ENCODE measurements at regions not wholly inside any gene's neighbourhood (a gene's known extent, or its start where the extent isn't known, plus 50 kb on each side); places are given as distances from the start of the nearest gene placed in this dataset.
"Not testable (repeated sequence)": the region's sequence is repeated elsewhere in the genome, so short reads cannot be mapped to it uniquely, and the experiment has no call there.

- no peaks in the 10 kb centered on the region for H4K20me1 ChIP-seq (ENCODE audit: insufficient read depth, low read length)
- no peaks in the 10 kb centered on the region for H3K79me2 ChIP-seq (ENCODE audit: insufficient read depth, low read length)
- peaks cover 14% of the 10 kb centered on the region for H3K4me1 Mint-ChIP-seq
- no peak overlapping the region for H3K27ac ChIP-seq (ENCODE audit: low read depth in 1 of 2, low read length in 2 of 2)
- no peaks in the 10 kb centered on the region for H3K36me3 ChIP-seq (replicated peaks in 1 of 2; ENCODE audit: control insufficient read depth in 1 of 2, insufficient read depth in 2 of 2, low read length in 2 of 2)
- H3K9me3 ChIP-seq (replicated peaks in 1 of 2; ENCODE audit: control insufficient read depth in 1 of 2, insufficient read depth in 1 of 2, low read length in 2 of 2) = no peaks in the 10 kb centered on the region
- 100% methylated on average over 1 of the region's 4 CpGs for WGBS (ENCODE audit: insufficient coverage)
- H3K4me1 ChIP-seq (ENCODE audit: control insufficient read depth in 1 of 2, insufficient read depth in 2 of 2, low read length in 2 of 2) = peaks cover 10% of the 10 kb centered on the region in 2 donors
- intact Hi-C loops (cut with micrococcal nuclease) = no loop called here
- no peak for DNase-seq
- H2AFZ ChIP-seq (ENCODE audit: insufficient read depth, low read depth, low read length, poor library complexity, severe bottlenecking) = no peak overlapping the region
- no peak overlapping the region for H3K4me2 ChIP-seq (replicated peaks; ENCODE audit: extremely low read depth, low read length, poor library complexity, severe bottlenecking)
- H3K27me3 Mint-ChIP-seq (ENCODE audit: low read depth in 3 of 3) = peaks cover 2 to 11% (median 5%) of the 10 kb centered on the region in 3 donors
- no peak overlapping the region for H3K4me3 ChIP-seq (replicated peaks in 1 of 3; ENCODE audit: low read depth in 2 of 3, low read length in 3 of 3)
- no peak for TF ChIP-seq CTCF (IDR thresholded peaks at IDR 0.05)
- H3K36me3 Mint-ChIP-seq = no peaks in the 10 kb centered on the region
- H3K27ac Mint-ChIP-seq = no peak overlapping the region
- no peaks in the 10 kb centered on the region for H3K27me3 ChIP-seq (ENCODE audit: control insufficient read depth in 2 of 2, insufficient read depth in 2 of 2, low read length in 2 of 2)
- H3K9me3 Mint-ChIP-seq = no peaks in the 10 kb centered on the region
- H3K4me3 Mint-ChIP-seq = no peak overlapping the region
- no peak overlapping the region for H3K9ac ChIP-seq (ENCODE audit: insufficient read depth, low read length, poor library complexity, severe bottlenecking)
Measured at GRCh38 chr4:138774940-138775339, 240.6 kb upstream of the NOCT start.

DNA sequence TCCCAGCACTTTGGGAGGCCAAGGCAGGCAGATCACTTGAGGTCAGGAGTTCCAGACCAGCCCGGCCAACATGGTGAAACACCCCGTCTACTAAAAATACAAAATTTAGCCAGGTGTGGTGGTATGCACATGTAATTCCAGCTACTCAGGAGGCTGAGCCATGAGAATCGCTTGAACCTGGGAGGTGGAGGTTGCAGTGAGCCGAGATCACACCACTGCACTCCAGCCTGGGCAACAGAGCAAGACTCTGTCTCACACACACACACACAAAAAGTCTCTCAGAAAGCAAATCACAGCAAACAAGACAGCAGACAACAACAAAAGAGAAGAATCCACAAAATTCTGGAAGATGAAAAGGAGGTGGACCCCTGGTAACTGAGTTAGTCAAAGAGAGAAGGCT is 241.5 kb upstream of the NOCT start:
- H3K4me1 ChIP-seq (ENCODE audit: control insufficient read depth in 1 of 2, insufficient read depth in 2 of 2, low read length in 2 of 2); H2AFZ ChIP-seq (ENCODE audit: insufficient read depth, low read depth, low read length, poor library complexity, severe bottlenecking); H3K27me3 Mint-ChIP-seq (ENCODE audit: low read depth in 3 of 3); H3K36me3 ChIP-seq (replicated peaks in 1 of 2; ENCODE audit: control insufficient read depth in 1 of 2, insufficient read depth in 2 of 2, low read length in 2 of 2); H3K9ac ChIP-seq (ENCODE audit: insufficient read depth, low read length, poor library complexity, severe bottlenecking); H3K9me3 Mint-ChIP-seq; H3K27ac Mint-ChIP-seq; intact Hi-C loops (cut with micrococcal nuclease); H3K79me2 ChIP-seq (ENCODE audit: insufficient read depth, low read length); H3K4me2 ChIP-seq (replicated peaks; ENCODE audit: extremely low read depth, low read length, poor library complexity, severe bottlenecking); DNase-seq; H4K20me1 ChIP-seq (ENCODE audit: insufficient read depth, low read length); H3K27ac ChIP-seq (ENCODE audit: low read depth in 1 of 2, low read length in 2 of 2); H3K27me3 ChIP-seq (ENCODE audit: control insufficient read depth in 2 of 2, insufficient read depth in 2 of 2, low read length in 2 of 2); H3K9me3 ChIP-seq (replicated peaks in 1 of 2; ENCODE audit: control insufficient read depth in 1 of 2, insufficient read depth in 1 of 2, low read length in 2 of 2); H3K4me3 Mint-ChIP-seq; H3K36me3 Mint-ChIP-seq; H3K4me3 ChIP-seq (replicated peaks in 1 of 3; ENCODE audit: low read depth in 2 of 3, low read length in 3 of 3): not testable (repeated sequence)
- WGBS (ENCODE audit: insufficient coverage) = no CpG with 5 or more reads among the region's 4 CpGs
- peaks cover 14% of the 10 kb centered on the region for H3K4me1 Mint-ChIP-seq

Data from CD14-positive monocyte (primary cell).